Brain microvascular endothelial cell (primary cell): ENCODE measurements at regions not wholly inside any gene's neighbourhood (a gene's known extent, or its start where the extent isn't known, plus 50 kb on each side); places are given as distances from the start of the nearest gene placed in this dataset.

ENCODE experiments used
- DNase-seq: peaks from one replicate; pipeline ENCODE4 v3.0.0-alpha.2; 2020
- H3K27ac ChIP-seq: fragments of 250-450 bp; sonication (Bioruptor Pico); 2 replicates; pipeline ENCODE4 v1.5.1; 2020; ENCODE audit warnings: mild to moderate bottlenecking, moderate library complexity
- H3K27me3 ChIP-seq: fragments of 250-450 bp; sonication (Bioruptor Pico); replicated peaks from 2 replicates; pipeline ENCODE4 v1.5.1; 2020; ENCODE audit warnings: mild to moderate bottlenecking
- H3K36me3 ChIP-seq: fragments of 250-450 bp; sonication (Bioruptor Pico); replicated peaks from 2 replicates; pipeline ENCODE4 v1.5.1; 2020; ENCODE audit warnings: mild to moderate bottlenecking
- H3K4me3 ChIP-seq: 2 replicates; pipeline ENCODE4 v1.5.1; 2011; ENCODE audit warnings: low read depth, mild to moderate bottlenecking, control low read depth, low read length, moderate library complexity
- CTCF ChIP-seq: IDR thresholded peaks from 2 replicates; pipeline ENCODE4 v1.5.1; 2011; ENCODE audit warnings: low read depth, mild to moderate bottlenecking, moderate library complexity, low read length, control low read depth, inconsistent platforms; ENCODE audit errors: missing control alignments
- in situ Hi-C: cut with HindIII; loops from 2 replicates; pipeline ENCODE4 v1.10.0; 2017; ENCODE audit warnings: low sequenced_read_pairs, low pct_ligation_motif_present

GRCh38 chr15:91609231-91609630 is 244.3 kb upstream of the SLCO3A1 start:
- DNase-seq = no peak

GRCh38 chr15:91609966-91610365 is 243.5 kb upstream of the SLCO3A1 start:
- DNase-seq = no peak
- in situ Hi-C loops = no loop called here
- no peak for TF ChIP-seq CTCF

More at GRCh38 chr15:91609231-91609630, 244.3 kb upstream of the SLCO3A1 start:
- Histone ChIP-seq H3K27me3 (no peaks in the 10 kb centered on the region), H3K4me3 (no peak overlapping the region), H3K27ac (no peak overlapping the region), H3K36me3 (no peaks in the 10 kb centered on the region)
- TF ChIP-seq CTCF = no peak
- in situ Hi-C loops = no loop called here

GRCh38 chr15:91611561-91612323 is 241.8 kb upstream of the SLCO3A1 start:
- H3K36me3 ChIP-seq = no peaks in the 10 kb centered on the region
- H3K27me3 ChIP-seq = no peaks in the 10 kb centered on the region
- in situ Hi-C loops = no loop called here
- H3K27ac ChIP-seq = no peak overlapping the region
- no peak for TF ChIP-seq CTCF
- no peak overlapping the region for H3K4me3 ChIP-seq
- no peak for DNase-seq

More at GRCh38 chr15:91609966-91610365, 243.5 kb upstream of the SLCO3A1 start:
- Histone ChIP-seq H3K27ac (no peak overlapping the region), H3K36me3 (no peaks in the 10 kb centered on the region), H3K4me3 (no peak overlapping the region), H3K27me3 (no peaks in the 10 kb centered on the region)

GRCh38 chr15:91620229-91620628 is 233.3 kb upstream of the SLCO3A1 start:
- no peak overlapping the region for H3K4me3 ChIP-seq
- no peak for TF ChIP-seq CTCF
- in situ Hi-C loops = no loop called here
- DNase-seq = no peak
- H3K27me3 ChIP-seq = no peaks in the 10 kb centered on the region
- H3K36me3 ChIP-seq = no peaks in the 10 kb centered on the region
- H3K27ac ChIP-seq = no peak overlapping the region

- Histone ChIP-seq H3K27me3 (no peaks in the 10 kb centered on the region), H3K36me3 (no peaks in the 10 kb centered on the region), H3K4me3 (no peak overlapping the region), H3K27ac (no peak overlapping the region)
- no peak for TF ChIP-seq CTCF
- no peak for DNase-seq
- in situ Hi-C loops = no loop called here
Measured at GRCh38 chr15:91622235-91622634, 231.3 kb upstream of the SLCO3A1 start.
